ENCODE measurements at regions not wholly inside any gene's neighbourhood (a gene's known extent, or its start where the extent isn't known, plus 50 kb on each side); places are given as distances from the start of the nearest gene placed in this dataset.

GRCh38 chr1:82843876-82844275 lies 1043.1 kb downstream of the ADGRL2 start:
- no peak for DNase-seq (ENCODE audit: low read depth)
- no peak for TF ChIP-seq CTCF (IDR thresholded peaks at IDR 0.05; ENCODE audit: control insufficient read depth, insufficient read depth, low read depth, low read length, missing control alignments)

GRCh38 chr1:82840192-82840591 lies 1039.5 kb downstream of the ADGRL2 start:
- TF ChIP-seq CTCF (IDR thresholded peaks at IDR 0.05; ENCODE audit: control insufficient read depth, insufficient read depth, low read depth, low read length, missing control alignments) = no peak
- no peak for DNase-seq (ENCODE audit: low read depth)
- no peak overlapping the region for H3K4me3 ChIP-seq (ENCODE audit: control insufficient read depth, low read depth, low read length)

More at GRCh38 chr1:82843876-82844275, 1043.1 kb downstream of the ADGRL2 start:
- no peak overlapping the region for H3K4me3 ChIP-seq (ENCODE audit: control insufficient read depth, low read depth, low read length)

GRCh38 chr1:82837766-82838465 lies 1037.2 kb downstream of the ADGRL2 start:
- no peak for TF ChIP-seq CTCF (IDR thresholded peaks at IDR 0.05; ENCODE audit: control insufficient read depth, insufficient read depth, low read depth, low read length, missing control alignments)
- no peak overlapping the region for H3K4me3 ChIP-seq (ENCODE audit: control insufficient read depth, low read depth, low read length)
- no peak for DNase-seq (ENCODE audit: low read depth)

- no peak overlapping the region for H3K4me3 ChIP-seq (ENCODE audit: control insufficient read depth, low read depth, low read length)
- no peak for DNase-seq (ENCODE audit: low read depth)
- no peak for TF ChIP-seq CTCF (IDR thresholded peaks at IDR 0.05; ENCODE audit: control insufficient read depth, insufficient read depth, low read depth, low read length, missing control alignments)
Observed at GRCh38 chr1:82836973-82837680, 1036.4 kb downstream of the ADGRL2 start.

- H3K4me3 ChIP-seq (ENCODE audit: control insufficient read depth, low read depth, low read length) = no peak overlapping the region
- no peak for DNase-seq (ENCODE audit: low read depth)
- TF ChIP-seq CTCF (IDR thresholded peaks at IDR 0.05; ENCODE audit: control insufficient read depth, insufficient read depth, low read depth, low read length, missing control alignments) = no peak
Observed at GRCh38 chr1:82836213-82836972, 1035.7 kb downstream of the ADGRL2 start.

GRCh38 chr1:82830690-82831380 lies 1030.1 kb downstream of the ADGRL2 start:
- no peak for DNase-seq (ENCODE audit: low read depth)
- no peak for TF ChIP-seq CTCF (IDR thresholded peaks at IDR 0.05; ENCODE audit: control insufficient read depth, insufficient read depth, low read depth, low read length, missing control alignments)
- no peak overlapping the region for H3K4me3 ChIP-seq (ENCODE audit: control insufficient read depth, low read depth, low read length)
